Neural progenitor cell (in vitro differentiated cells): ENCODE measurements at regions not wholly inside any gene's neighbourhood (a gene's known extent, or its start where the extent isn't known, plus 50 kb on each side); places are given as distances from the start of the nearest gene placed in this dataset.

ENCODE experiments used
- CTCF ChIP-seq: fragments of 200-600 bp; sonication (generic); IDR thresholded peaks from 2 replicates; pipeline ENCODE4 v1.5.1; 2017; ENCODE audit warnings: antibody characterized with exemption, mild to moderate bottlenecking
- EZH2 ChIP-seq: fragments of 200-600 bp; sonication (generic); IDR thresholded peaks from 2 replicates; pipeline ENCODE4 v1.6.1; 2017; ENCODE audit warnings: antibody characterized with exemption, mild to moderate bottlenecking, moderate library complexity
- EZH2phosphoT487 ChIP-seq: fragments of 200-600 bp; sonication (generic); IDR thresholded peaks from 2 replicates; pipeline ENCODE4 v1.6.1; 2017; ENCODE audit warnings: antibody characterized with exemption

GRCh38 chr13:44844786-44845185, 144.5 kb downstream of the NUFIP1 start:
- TF ChIP-seq CTCF: no peak
- no peak for TF ChIP-seq EZH2
- TF ChIP-seq EZH2phosphoT487: no peak
